EH (cell line): ENCODE measurements at regions not wholly inside any gene's neighbourhood (a gene's known extent, or its start where the extent isn't known, plus 50 kb on each side); places are given as distances from the start of the nearest gene placed in this dataset.
"Not testable (repeated sequence)": the region's sequence is repeated elsewhere in the genome, so short reads cannot be mapped to it uniquely, and the experiment has no call there.

Source experiments
- DNase-seq: peaks from one replicate; pipeline ENCODE4 v3.0.0-alpha.2; 2015; ENCODE audit warnings: low read depth

DNA sequence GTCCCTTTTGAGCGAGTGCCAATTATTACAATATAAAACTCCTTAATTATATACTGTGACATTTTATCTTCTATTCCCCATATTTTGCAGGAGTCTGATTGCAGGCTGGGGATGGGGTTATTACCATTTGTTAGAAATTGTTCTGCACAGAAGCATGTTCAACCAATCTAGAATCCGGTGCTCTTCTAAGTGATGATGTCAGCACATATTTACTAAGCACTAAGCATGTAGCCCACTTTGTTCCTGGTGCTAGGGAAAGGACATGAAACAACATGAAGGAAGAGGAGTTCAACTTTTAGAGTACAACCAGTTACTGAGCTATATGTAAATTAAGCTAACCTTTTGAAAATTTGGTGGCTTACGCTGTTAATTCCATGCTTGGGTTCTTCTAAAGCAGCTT is 52.8 kb upstream of the IL1RAPL2 start:
- no peak for DNase-seq

DNA sequence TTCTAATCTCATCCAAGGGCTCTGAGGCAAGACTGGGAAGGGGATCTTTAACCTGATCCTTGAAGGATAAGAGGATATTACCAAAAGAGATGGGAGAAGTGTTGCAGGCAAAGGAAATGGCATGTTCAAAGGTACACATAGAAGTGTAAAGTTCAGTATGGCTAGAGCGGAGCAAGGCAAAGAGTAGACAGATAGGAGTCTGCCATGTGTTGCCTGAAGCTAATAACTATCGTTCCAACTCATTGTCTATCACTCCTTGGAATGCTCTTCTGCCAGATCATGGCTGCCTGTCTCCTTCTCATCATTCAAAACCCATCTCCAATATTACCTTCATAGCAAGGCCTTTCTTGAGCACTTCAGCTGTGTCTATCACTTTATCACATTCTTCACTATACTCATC is 55.2 kb upstream of the IL1RAPL2 start:
- no peak for DNase-seq

DNA sequence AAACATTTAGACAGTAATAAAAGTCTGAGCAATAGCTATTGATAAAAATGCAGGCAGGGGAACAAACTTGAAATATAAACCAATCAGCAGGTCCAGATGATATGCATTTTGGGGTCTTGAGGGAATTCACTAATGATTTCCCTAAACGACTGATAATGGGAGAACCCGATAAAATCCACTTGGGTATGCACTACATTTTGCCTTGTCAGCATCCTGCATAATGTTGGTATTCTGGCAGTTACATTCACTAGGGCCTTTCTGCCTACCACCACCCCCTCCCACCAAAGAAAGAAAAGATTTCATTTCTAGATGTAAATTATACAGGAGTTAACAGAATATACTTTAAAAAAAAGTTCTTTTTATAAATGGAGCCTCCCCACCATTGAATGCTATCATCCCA is 63.5 kb upstream of the IL1RAPL2 start:
- no peak for DNase-seq

DNA sequence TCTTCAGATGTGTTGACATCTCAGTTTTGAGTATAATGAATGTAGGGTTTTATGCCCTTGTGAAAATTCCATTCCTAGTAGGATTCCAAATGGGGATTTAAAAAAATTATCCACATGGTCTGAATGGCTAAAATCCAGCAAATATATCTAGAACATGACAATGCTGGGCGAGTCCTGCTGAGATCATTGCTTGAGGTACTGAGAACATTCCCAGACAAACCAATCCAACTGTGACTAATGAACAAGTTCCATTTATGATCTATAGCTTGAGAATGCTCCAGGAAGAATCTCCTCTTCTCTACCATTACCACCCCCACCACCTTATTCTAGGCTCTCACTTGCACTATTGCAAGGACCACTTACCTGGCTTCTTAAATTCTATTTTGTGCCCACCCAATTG is 77.2 kb upstream of the IL1RAPL2 start:
- no peak for DNase-seq

DNA sequence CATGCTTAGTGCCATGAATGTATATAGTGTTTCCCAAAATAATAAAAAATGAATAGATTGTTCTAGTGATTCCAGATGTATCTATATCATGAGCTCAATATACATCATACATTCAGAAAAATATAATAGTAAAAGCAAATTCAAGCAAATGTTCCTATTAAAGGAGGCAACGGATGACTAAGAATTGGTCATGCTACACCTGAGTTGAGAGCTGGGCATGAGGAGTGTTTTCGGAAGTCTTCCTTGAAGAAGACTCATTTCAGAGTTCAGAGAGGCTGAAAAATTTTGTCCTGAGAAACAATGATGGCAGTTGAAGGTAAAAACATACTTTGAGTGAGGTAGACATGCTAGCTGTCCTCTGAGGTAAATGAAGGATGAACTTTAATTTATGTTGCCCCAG is 79.3 kb upstream of the IL1RAPL2 start:
- no peak for DNase-seq

DNA sequence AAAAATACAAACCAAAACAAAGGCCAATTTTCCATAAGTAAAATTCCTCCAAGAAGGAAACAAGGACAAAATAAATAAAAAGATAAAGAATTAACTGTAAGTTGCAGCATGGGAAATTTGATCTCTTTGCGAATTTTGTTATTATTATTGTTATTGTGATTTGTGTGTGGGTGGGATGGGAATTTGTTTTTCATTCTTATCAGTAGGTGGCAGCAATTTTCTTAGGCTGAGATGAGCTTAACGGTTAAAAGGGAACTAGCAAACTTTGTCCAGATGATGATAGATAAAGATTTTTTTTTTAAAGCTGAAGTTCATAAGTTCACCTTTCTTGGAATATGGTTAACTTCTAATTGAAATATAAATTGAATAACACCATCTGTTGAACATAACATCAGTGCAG is 83.2 kb upstream of the IL1RAPL2 start:
- no peak for DNase-seq

DNA sequence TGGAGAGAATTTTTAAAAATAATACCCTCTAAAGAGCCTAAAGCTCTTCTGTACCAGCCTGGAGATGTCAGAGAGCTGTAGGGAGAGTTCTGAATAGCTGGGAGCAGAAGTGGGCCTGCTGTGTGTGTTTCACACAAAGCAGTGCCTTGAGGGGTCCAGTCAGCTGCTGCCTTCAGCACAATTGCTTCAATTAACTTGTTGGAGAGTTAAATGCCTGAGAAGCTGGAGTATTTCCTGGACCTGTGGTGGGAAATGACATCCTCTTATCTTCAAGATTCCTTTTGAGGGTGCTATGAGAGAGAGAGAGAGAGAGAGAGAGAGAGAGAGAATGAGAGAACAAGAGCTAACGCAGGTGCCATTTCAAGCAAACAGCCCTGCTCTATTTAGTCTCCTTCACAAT is 96.2 kb upstream of the IL1RAPL2 start:
- no peak for DNase-seq

DNA sequence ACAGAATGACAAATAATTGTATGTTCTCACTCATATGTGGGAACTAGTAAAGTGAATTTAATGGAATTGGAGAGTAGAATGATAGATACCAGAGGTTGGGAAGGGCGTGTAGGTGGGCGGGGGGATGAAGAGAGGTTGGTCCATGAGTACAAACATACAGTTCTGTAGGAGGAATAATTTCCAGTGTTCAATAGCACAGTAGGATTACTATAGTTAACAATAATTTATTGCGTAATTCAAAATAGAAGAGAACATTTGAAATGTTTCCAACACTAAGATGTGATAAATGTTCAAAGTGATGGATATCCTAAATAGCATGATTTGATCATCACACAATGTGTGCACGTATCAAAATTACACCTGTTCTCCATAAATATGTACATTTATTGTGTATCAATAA is 106.2 kb upstream of the IL1RAPL2 start:
- no peak for DNase-seq

DNA sequence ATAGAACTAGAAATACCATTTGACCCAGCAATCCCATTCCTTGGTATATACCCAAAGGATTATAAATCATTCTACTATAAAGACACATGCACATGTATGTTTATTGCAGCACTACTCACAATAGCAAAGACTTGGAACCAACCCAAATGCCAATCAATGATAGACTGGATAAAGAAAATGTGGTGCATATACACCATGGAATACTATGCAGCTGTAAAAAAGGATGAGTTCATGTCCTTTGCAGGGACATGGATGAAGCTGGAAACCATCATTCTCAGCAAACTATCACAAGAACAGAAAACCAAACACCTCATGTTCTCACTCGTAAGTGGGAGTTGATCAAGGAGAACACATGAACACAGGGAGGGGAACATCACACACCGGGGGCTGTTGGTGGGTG is 108.9 kb upstream of the IL1RAPL2 start:
- DNase-seq = not testable (repeated sequence)

DNA sequence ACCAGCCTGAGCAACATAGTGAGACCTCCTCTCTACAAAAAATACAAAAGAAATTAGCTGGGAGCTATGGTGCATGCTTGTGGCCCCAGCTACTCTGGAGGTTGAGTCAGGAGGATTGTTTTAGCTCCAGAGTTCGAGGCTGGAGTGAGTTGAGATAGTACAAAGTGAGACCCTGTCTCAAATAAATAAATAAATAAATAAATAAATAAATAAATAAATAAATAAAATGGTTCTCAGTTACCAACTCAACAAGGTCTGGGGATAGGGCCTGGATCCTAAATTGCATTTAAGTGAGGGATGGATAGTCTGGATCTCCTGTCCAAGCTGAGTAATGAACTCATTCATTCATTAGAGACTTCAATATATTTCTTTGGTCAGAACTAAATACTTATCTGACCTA is 115.7 kb upstream of the IL1RAPL2 start:
- DNase-seq = no peak

DNA sequence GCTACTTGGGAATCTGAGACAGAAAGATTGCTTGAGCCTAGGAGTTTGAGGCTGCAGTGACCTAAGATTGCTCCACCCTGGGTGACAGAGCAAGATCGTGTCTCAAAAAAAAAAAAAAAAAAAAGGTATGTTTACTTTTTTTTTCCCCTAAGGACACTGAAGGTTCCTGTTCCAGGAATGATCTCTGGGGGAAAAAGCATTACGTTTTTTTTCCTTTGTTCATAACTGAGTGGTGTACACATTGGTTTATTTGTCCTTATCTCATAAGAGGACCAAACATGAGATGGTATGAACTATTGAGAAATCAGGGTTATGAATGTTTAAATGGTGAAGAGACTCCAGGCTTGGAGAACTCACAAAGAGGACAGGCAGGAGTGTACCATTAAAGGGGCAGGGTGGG is 120.4 kb upstream of the IL1RAPL2 start:
- no peak for DNase-seq

DNA sequence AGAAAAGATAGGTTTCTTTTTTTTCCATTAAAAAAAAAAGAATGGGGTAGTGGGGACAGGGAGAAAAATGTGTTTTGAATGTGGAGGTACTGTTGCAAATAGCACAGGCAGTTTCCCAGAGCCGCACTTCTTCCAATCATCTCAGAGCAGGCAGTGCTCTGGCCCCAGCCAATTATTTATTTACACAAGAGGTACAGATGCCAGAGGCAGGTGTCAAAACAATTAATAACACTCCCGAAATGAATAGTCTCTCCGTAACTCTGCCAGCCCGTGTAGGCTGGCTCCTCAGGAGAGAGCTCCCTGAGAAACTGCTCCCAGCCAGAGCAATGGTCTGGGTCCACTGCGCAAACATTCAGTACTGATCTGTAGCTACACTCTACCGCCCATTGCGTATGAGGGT is 130.8 kb upstream of the IL1RAPL2 start:
- no peak for DNase-seq

DNA sequence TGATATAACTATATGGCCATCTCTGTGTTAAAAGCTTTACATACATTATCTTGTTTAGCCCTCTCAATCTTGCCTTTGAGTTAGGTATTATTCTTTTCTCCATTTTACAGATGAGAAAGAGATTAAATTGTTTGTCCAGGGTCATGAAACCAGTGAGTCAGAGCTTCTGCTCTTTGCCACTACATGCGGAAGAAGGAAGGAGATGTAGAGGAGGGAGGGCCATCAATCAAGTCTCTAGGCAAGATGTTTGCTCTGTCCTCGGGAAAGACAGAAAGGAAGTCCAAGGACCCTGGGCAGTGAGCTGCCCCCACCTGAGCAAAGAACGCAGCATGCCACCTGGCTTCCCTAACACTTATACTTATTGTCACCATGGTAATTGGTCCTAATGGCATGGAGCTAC is 133.7 kb upstream of the IL1RAPL2 start:
- no peak for DNase-seq

DNA sequence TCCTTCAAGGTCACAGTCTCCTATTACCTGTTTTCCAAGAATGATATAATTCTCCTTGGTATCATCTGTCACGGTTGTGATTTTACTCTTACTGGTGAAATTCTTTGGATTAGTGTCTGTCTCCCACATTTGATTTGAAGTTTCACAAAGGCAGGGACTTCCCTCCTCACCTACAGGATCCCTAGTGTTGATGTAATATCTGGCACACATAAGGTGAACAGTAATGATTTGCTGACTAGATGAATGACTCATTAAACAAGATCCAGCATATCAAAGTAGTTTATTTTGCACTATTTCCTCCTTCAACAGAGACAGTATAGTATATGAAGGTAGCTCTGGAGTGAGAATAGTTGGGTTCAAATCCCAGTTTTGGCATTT is 135.3 kb upstream of the IL1RAPL2 start:
- no peak for DNase-seq

DNA sequence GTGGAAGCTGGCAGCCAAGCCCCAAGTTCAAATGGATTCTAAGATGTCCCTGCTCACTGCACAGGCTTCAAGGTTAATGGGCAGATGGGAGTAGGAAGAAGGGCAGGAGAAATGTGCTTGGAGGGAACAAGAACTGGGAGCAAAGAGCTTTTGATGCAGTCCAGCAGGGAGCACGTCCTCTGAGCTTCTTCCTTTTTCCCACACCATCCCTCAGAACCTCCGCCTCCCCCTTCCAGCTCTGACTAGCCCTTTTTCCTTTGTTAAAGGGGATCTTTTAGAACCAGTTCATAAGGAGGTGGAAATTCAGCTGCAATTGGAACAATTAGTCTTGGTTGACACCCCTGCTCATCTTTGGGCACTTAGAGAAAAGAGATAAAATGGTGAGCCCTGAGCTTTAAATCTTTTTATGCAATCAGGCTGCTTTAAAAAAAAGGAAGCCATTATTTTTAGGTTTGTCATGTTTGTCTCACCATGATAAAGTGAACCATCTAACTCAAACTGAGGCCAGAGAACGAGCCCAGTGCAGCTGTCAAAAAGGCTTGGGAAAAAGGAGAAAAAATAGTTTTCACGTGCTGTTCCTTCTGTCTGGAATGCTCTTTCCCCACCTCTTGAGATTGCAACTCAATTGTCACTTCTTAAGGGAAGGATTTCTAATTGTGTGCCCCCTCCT is 135.8 kb upstream of the IL1RAPL2 start:
- DNase-seq = no peak

DNA sequence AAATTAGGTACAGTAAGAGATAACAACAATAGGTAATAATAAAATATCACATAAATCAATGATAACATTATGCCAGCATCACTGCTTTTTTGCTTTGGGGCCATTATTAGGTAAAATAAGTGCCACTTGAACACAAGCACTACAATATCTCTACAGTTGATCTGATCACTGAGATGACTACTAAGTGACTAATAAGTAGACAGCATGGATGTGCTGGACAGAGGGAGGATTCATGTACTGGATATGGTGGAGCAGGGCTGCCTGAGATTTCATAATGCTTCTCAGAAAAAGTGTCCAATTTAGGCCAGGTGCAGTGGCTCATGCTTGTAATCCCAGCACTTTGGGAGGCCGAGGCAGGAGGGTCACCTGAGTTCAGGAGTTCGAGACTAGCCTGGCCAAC is 137.8 kb upstream of the IL1RAPL2 start:
- no peak for DNase-seq

DNA sequence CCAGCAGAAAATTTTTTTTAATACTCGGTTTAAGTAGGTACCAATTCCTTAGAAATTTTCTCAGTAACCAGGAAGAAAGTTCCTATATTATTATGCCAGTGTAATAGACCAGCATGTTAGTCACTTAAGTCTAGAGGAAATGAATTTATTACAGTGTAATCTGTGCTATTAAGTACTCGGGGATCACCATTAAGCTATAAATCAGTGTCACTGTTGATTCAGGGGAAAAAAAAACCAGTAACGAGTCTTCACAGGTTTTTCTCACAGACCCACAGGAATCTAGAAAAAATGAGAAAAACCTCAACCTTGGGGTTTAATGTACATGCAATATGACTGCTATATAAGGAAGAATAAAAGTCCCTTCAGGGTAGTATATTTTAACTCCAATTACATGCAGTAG is 138.3 kb upstream of the IL1RAPL2 start:
- no peak for DNase-seq

DNA sequence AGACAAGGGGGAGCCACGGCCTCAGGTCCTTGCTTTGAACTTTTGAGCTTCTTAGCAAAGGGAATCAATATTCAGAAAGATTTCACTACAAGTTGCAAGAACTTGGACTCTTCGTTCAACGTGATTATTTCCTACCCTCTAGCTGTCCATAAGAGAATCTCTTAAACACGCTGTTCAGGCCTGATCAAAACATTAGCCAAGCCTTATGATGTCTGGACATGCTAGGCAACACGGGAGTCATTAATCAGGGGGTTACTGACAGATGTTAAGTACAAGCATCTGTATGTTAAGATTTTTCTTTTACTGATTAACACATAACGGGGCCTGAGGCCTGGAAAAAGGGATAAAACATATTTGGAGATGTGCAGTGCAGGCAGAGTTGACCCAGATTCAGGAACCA is 138.9 kb upstream of the IL1RAPL2 start:
- no peak for DNase-seq

DNA sequence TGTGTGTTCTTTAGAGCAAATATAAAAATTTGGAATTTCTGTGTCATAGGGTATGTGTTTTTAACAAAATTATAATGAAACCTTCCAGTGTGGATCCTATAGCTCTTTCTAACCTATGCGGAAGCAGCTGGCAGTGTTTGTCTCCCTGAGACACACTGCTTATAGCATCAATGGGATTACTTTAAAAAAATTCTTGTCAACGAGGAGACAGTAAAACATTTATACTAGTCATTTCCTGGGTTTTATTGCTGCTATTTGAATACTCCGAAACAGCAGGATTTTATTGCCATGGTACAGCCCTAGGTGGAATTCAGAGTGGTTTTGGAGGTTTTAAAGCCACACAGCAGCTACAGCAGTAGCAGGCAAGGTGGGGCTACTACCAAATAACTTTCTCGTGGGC is 145.1 kb upstream of the IL1RAPL2 start:
- DNase-seq = no peak

DNA sequence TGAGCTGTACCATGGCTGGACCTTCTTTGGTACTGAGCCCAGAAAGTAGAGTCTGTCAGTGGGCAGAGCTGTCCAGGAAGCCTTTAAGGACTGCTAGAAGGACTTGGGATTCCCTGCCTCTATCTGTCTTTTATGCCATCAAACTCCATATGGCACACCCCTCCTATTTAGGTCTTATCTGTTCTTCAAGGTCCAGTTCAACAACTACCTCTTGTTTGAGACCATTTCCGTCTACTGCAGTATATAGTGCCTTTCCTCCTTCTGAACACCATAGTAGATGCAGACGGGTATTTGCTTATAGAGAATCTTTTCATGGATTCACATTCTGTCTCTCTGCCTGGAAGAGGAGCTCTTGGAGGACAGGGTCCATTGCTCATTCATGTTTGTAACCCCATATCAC is 146.1 kb upstream of the IL1RAPL2 start:
- no peak for DNase-seq

DNA sequence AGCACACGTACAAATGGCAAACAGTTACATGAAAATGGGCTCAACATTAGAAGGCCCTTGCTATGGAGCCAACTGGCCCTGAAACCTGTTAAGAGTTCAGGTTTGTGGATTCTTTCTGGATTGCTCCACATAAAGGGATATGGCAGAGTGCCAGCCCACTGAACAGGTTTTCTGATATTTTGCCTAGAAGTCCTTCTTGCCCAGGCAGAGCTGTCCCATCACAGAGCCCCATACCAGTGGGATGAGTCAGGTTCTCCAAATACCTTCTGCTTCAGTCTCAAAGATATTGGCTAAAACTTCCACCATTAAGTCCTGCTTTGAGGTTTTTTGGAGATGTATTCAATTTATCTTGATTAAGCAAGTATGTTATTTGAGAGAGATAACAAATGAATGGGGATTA is 146.8 kb upstream of the IL1RAPL2 start:
- DNase-seq = peak; percentile 4

DNA sequence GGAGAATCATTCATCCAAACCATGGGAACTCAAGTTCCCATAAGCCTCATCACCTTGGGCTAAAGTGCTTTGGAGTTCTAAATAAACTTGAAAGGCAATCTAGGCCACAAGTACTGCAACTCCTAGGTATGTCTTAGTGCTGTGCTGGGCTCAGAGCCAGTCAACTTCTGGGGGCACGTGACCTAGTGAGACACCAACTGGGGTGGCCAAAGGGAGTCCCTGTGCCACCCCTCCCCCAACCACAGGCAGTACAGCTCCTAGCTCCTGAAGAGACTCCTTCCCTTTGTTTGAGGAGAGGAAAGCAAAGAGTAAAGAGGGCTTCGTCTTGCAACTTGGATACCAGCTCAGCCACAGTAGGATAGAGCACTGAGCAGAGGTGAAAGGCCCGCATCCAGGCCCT is 154.2 kb upstream of the IL1RAPL2 start:
- DNase-seq = no peak

DNA sequence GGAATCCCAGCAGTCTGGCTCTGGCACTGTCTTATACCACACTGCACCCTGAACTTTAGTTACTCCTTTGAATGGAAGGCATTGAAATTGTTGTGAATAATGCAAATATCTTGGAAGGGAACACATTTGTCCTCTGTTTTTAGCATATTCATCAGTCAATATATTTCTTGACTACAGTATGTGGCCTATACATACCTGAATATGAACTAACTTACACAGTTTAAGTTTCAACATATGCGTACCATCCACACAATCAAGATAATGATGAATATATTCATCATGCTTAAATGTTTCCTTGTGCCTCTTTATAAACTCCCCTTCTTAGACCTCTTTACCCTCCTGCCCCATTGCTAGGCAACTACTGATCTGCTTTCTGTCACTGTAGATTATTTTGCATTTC is 145.7 kb upstream of the ESX1 start:
- DNase-seq = no peak

DNA sequence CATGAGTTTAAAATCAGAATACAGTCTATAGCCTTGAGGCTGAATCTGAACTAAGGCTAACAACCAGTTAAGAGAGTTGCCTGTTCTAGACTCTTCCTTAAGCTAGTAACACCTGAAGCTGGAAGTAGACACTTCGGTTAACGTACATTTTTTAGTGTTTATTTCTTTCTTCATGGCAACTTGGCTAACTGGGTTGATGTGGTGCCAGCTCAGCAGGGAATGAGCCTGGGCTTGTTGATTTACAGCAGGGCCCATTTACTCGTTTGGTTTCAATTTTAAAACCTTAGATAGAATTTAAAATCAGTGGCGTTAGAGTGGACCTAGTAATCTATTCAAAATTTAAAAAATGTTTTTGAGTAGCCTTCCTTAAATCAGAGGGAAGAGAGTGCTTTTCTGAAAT is 137.6 kb upstream of the ESX1 start:
- no peak for DNase-seq

DNA sequence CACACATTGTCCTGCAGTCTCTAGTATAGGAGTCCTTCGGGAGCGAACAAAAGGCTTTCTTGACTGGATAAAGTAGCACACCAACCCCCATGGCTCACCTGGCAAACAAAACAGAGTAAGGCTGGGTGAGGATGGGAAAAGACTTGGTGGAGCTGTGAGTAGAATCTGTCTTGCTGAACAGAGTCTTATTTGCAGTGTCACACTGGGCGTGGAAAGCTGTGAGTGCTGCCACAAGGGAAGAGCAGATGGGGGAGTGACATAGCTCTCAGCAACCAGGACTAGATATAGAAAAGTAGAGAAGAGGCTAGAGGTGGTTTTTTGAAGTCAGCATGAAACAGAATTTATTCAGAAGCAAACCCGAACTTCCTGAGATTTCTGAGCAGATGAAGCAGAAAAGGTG is 137.2 kb upstream of the ESX1 start:
- DNase-seq = no peak
